ENCODE measurements at regions not wholly inside any gene's neighbourhood (a gene's known extent, or its start where the extent isn't known, plus 50 kb on each side); places are given as distances from the start of the nearest gene placed in this dataset.
"Not testable (repeated sequence)": the region's sequence is repeated elsewhere in the genome, so short reads cannot be mapped to it uniquely, and the experiment has no call there.

DNA sequence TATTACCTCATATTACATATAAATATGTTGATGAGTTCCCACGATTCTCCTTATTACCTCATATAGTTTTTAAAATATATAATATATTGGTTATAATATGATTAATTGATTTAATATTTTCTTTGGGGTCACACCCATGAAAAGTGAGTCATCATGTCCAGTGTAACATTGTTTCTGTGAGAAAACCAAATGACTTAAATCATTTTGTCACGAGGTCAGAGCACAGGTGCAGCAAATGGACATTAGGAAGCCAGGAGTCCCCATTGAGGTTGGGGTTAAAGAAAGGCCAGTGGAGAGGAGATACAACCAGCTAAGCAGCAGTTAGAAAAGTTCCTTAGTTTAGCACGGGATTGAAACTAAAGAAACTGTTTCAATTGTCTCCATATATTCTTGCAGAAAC is 133.9 kb upstream of the RAPGEF2 start:
- no peak for DNase-seq (ENCODE audit: low read depth)
- TF ChIP-seq, protein P1, sequence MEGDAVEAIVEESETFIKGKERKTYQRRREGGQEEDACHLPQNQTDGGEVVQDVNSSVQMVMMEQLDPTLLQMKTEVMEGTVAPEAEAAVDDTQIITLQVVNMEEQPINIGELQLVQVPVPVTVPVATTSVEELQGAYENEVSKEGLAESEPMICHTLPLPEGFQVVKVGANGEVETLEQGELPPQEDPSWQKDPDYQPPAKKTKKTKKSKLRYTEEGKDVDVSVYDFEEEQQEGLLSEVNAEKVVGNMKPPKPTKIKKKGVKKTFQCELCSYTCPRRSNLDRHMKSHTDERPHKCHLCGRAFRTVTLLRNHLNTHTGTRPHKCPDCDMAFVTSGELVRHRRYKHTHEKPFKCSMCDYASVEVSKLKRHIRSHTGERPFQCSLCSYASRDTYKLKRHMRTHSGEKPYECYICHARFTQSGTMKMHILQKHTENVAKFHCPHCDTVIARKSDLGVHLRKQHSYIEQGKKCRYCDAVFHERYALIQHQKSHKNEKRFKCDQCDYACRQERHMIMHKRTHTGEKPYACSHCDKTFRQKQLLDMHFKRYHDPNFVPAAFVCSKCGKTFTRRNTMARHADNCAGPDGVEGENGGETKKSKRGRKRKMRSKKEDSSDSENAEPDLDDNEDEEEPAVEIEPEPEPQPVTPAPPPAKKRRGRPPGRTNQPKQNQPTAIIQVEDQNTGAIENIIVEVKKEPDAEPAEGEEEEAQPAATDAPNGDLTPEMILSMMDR (conservative IDR thresholded peaks at IDR 0.05; ENCODE audit: low read depth, low read length) = no peak
- H3K4me3 ChIP-seq (ENCODE audit: low read length) = no peak overlapping the region

DNA sequence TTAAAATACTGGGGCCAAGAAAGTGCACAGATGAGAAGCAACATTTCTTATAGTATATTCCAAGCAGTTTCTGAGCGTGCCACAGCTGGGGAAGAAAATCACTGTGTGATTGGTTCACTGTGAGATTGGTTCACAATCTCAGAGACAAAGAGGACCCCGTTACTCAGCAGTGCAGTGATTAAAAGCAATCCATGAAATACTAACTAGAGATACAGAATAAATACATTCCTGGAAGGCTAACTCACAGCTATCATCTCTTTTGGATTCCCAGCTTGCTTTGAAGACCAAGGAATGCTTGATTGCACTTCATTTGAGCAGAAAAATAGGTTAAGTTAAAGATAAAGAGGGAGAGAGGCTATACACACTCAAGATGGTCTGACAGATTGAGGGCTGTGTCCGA is 132.1 kb upstream of the RAPGEF2 start:
- DNase-seq (ENCODE audit: low read depth) = no peak
- TF ChIP-seq, protein P1 (conservative IDR thresholded peaks at IDR 0.05; ENCODE audit: low read depth, low read length) = no peak
- no peak overlapping the region for H3K4me3 ChIP-seq (ENCODE audit: low read length)

DNA sequence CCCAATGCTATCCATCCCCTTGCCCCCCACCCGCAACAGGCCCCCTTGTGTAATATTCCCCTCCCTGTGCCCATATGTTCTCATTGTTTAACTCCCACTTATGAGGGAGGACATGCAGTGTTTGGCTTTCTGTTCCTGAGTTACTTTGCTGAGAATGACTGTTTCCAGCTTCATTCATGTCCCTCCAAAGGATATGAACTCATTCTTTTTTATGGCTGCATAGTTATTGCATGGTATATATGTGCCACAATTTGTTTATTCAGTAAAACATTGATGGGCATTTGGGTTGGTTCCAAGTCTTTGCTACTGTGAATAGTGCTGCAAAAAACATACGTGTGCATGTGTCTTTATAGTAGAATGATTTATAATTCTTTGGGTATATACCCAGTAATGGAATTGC is 128.4 kb upstream of the RAPGEF2 start:
- not testable (repeated sequence) for H3K4me3 ChIP-seq (ENCODE audit: low read length)

DNA sequence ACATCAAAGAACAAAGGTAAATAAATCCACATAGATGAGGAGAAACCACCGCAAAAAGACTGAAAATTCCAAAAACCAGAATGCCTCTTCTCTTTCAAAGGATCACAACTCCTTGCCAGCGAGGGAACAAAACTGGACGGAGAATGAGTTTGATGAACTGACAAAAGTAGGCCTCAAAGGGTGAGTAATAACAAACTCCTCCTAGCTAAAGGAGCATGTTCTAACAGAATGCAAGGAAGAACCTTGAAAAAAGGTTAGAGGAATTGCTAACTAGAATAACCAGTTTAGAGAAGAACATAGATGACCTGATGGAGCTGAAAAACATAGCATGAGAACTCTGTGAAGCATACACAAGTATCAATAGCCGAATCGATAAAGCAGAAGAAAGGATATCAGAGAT is 122.2 kb upstream of the RAPGEF2 start:
- DNase-seq (ENCODE audit: low read depth); H3K4me3 ChIP-seq (ENCODE audit: low read length): not testable (repeated sequence)

More for the DNA sequence above, 128.4 kb upstream of the RAPGEF2 start:
- not testable (repeated sequence) for DNase-seq (ENCODE audit: low read depth)

DNA sequence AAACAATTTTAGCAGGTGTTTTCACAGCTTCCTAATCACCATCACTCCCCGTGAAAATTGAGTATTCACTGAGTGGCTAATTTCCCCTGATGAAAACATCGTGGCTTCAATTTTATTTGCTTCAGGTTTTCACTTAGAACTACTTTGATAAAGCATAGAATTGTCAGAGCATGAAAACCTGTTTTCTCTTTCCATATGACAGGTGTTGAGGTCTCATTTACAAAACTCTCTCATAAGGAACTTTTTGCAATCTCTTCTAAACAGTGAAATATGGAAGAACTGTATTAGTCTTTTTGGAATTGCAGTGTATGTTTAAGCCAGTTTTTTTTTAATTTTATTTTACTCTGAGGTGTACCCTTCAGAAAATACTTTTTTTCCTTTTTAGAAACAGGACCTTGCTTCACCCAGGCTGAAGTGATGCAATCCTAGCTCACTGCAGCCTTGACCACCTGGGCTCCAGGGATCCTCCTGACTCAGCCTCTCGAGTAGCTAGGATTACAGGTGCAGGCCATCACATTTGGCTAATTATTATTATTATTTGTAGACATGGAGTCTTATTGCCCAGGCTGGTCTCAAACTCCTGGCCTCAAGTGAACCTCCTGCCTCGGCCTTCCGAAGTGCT is 111.2 kb upstream of the RAPGEF2 start:
- DNase-seq (ENCODE audit: low read depth) = no peak
- no peak overlapping the region for H3K4me3 ChIP-seq (ENCODE audit: low read length)
- TF ChIP-seq, protein P1 (conservative IDR thresholded peaks at IDR 0.05; ENCODE audit: low read depth, low read length) = no peak

DNA sequence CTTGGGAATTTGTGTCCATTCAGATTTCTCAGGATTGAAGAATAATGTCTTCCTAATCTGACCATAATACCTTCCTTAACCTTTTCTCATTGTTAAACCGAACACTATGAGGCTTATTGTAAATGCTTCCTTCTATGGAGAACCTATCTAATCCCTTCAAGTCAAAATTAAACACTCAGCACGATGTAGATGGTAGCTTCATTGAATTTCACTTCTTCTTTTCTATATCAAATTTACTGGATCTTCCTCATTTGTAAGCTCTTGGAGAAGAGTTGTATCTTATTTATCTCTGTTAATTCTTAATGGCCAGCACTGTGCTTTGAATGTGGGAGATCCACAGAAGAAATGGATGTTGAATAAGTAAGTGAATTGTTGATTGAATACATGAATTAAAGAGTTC is 109.0 kb upstream of the RAPGEF2 start:
- no peak for DNase-seq (ENCODE audit: low read depth)
- H3K4me3 ChIP-seq (ENCODE audit: low read length) = no peak overlapping the region
- TF ChIP-seq, protein P1 (conservative IDR thresholded peaks at IDR 0.05; ENCODE audit: low read depth, low read length) = no peak

DNA sequence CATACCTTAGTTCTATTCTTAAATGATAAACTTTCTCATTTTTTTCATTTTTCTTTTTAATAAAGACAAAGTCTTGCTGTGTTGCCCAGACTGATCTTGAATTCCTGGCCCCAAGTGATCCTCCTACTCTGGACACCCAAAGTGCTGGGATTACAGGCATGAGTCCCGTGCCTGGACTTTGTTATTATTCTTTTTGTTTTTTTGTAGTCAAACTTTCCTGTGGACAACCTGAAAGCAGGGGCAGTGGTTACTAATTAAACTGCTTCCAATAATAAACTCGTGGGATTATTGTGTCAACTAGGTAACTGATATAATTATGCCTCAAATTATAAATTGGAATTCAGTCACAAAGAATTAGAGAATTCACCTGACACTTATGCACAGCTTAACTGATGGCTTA is 107.8 kb upstream of the RAPGEF2 start:
- no peak overlapping the region for H3K4me3 ChIP-seq (ENCODE audit: low read length)
- TF ChIP-seq, protein P1 (conservative IDR thresholded peaks at IDR 0.05; ENCODE audit: low read depth, low read length) = no peak
- DNase-seq (ENCODE audit: low read depth) = peak; percentile 73

DNA sequence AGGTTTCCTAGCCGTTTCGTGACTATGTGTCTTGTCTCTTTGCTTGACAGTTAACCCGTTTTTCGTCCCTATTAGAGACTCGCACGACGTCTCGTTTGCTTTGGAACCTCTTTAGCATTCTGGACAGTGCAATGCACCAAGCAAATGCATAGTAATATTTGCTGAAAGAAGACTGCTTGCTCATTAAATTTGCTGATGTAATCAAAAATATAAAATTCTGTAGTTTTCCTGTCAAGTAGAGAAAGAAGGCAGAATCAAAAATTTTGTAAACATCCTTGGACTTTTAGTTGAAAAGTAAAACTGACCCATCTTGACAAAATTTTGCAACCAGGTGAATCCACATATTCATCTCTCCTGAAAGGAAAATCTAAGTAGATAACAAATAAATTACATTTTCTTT is 106.9 kb upstream of the RAPGEF2 start:
- TF ChIP-seq, protein P1 (conservative IDR thresholded peaks at IDR 0.05; ENCODE audit: low read depth, low read length) = no peak
- DNase-seq (ENCODE audit: low read depth) = no peak
- H3K4me3 ChIP-seq (ENCODE audit: low read length) = no peak overlapping the region

Data from retinal pigment epithelial cell (primary cell).